ENCODE measurements at regions not wholly inside any gene's neighbourhood (a gene's known extent, or its start where the extent isn't known, plus 50 kb on each side); places are given as distances from the start of the nearest gene placed in this dataset.

DNA sequence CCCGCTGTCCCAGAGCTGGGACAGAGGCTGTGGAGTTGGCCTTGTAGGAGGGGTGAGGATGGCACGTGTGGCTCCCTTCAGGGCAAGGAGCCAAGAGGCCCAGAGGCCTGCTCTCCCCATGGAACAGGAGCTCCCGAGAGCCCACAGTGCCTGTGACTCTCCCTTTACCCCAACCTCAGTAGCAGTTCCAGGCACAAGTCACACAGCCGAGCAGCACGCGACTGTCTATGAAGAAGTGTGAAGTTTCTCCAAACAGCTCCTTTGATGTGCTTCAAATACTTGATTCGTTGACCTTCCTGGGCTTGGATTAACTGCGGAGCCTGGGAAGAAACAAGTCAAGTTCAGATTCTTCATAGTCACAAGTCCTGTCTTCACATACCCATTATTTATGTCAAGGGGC, 208.7 kb downstream of the IRX2 start:
- no peak for TF ChIP-seq POLR2A (IDR thresholded peaks at IDR 0.05)
- TF ChIP-seq, protein P1, sequence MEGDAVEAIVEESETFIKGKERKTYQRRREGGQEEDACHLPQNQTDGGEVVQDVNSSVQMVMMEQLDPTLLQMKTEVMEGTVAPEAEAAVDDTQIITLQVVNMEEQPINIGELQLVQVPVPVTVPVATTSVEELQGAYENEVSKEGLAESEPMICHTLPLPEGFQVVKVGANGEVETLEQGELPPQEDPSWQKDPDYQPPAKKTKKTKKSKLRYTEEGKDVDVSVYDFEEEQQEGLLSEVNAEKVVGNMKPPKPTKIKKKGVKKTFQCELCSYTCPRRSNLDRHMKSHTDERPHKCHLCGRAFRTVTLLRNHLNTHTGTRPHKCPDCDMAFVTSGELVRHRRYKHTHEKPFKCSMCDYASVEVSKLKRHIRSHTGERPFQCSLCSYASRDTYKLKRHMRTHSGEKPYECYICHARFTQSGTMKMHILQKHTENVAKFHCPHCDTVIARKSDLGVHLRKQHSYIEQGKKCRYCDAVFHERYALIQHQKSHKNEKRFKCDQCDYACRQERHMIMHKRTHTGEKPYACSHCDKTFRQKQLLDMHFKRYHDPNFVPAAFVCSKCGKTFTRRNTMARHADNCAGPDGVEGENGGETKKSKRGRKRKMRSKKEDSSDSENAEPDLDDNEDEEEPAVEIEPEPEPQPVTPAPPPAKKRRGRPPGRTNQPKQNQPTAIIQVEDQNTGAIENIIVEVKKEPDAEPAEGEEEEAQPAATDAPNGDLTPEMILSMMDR (IDR thresholded peaks at IDR 0.05 in 4 of 5, conservative IDR thresholded peaks at IDR 0.05 in 1 of 5) = no peak
